ENCODE measurements at regions not wholly inside any gene's neighbourhood (a gene's known extent, or its start where the extent isn't known, plus 50 kb on each side); places are given as distances from the start of the nearest gene placed in this dataset.
"Not testable (repeated sequence)": the region's sequence is repeated elsewhere in the genome, so short reads cannot be mapped to it uniquely, and the experiment has no call there.

DNA sequence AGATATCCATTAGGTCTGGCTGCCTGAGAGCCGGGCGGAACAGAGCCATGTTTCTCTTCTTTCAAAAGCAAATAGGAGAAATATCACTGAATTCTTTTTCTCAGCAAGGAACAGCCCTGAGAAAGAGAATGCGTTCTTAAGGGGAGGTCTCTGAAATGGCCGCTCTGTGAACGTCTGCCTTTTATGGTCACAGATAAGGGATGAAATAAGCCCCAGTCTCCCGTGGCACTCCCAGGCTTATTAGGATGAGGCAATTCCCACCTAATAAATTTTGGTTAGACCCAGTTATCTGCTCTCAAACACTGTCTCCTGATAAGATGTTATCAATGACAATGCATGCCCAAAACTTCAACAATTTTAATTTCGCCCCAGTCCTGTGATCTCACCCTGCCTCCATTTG, 133.4 kb upstream of the KCNJ18 start:
- not testable (repeated sequence) for DNase-seq

DNA sequence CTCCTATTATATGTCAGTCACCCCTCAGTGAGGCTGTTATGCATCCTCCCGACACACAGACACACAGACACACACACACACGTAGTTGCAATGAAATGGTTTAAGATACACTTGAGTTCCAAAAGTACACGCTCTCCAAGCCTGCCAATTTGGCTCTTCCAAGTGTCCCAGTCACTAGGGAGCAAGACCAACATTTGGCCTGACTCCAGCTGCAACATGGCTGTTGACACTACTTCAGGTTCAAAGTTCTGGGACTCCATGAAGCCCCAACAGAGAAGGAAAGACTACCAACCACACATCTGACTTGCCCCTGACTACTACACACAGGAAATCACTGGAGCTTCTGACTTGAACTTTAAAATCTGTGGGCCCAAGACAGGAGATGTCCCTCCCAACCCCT, 128.1 kb upstream of the KCNJ18 start:
- no peak for DNase-seq

DNA sequence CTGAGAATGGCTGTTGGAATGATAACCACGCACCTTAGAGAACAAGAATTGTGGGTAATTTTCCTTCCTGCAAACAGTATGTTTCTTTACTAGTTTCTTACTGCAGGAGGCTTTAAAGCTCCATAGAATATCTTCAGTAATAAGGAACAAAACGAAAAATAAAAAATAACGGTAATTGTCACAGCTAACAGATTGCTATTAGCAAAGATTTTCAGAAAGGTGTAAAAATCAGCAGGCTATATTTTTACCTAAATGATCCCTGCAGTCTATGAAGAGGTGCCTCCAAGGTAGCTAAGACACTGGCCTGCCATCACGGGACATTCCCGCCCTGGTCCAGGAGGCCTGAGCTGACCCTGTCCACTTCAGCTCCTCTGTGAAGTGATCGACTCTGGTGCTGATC, 127.6 kb upstream of the KCNJ18 start:
- DNase-seq = not testable (repeated sequence)

DNA sequence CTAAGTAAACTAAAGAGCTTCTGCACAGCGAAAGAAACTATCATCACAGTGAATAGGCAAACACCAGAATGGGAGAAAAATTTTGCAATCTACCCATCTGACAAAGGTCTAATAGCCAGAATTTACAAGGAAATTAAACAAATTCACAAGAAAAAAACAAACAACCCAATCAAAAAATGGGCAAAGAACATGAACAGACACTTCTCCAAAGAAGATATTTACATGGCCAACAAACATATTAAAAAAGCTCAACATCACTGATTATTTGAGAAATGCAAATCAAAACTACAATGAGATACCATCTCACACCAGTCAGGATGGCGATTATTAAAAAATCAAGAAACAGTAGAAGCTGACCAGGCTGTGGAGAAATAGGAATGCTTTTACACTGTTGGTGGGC, 121.9 kb upstream of the KCNJ18 start:
- DNase-seq = not testable (repeated sequence)

DNA sequence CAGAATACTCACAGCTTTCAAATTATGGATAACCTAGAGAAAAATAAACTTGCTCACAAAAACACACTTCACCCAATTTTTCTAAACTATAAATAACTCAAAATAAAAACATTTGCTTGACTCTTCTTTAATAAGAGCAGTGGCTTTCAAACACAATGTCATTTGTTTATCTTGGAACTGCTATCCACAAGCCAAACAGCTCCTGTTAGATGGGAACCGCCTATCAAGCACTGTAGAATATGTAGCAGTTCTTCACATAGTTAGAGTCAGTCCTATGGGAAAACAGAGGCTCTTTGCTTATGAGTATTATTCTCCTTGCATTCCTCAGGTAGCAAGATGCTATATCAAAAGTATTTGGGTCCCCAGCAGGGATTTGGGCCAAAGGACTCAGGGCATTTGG, 120.2 kb upstream of the KCNJ18 start:
- not testable (repeated sequence) for DNase-seq

DNA sequence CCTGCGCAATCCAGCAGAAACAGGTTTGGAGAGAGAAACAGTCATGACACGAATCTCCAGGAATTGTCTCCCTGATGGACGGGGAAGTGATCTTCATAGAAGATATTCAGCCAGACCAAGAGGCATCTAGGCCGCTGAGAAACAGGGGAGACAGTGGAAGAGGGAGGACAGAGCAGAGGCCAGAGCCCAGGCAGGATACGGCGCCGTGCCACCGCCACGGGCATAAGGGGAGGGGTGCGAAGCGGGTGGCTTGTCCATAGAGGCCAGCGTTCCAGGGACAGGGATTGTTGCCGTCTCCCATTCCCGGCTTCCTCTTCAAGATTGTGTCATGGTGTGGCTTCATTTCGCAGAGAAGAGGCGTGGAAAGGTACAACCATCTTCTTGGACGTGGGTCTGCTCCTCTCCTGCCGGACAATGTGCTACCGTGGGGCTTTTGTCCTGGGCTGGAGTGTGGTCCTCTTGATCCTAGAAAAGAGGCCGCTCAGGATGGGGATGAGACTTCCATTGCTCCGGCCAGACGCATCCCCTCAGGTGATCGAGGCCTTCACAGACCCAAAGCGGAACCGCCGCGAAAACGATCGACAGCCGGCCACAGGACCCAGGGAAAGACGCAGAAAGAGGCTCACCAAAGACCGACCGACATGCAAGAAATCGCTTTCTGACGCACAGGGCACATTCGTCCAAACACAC, 118.9 kb upstream of the KCNJ18 start:
- not testable (repeated sequence) for DNase-seq

DNA sequence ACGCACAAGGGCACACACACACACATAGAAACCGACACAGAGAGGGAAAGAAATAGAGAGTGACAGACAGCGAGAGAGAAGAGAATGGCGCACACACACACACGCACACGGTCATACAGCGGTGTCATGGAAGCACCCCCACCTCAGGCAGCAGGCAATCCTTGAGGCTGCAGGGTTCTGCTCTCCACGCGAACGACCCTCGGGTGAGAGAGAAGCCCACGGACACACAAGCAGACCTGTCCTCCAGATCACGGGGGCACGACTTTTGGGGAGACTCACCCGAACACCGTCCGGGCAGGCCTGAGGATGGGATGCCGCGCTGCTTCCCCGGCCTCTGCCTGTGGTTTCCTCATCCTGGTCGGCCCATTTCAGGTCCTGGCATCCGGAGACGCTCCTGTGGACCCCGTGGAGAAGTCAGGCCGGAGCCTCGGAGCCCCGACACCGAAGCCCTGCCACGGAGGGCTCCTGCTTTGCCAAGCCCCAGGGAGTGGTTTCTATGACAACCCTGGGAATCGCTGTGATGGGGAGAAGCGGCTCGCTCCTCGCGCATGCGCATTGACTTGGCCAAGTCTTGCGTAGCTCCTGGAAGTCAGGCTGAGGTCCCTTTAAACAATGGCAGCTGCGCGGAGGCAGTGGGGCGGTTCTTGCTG, 118.2 kb upstream of the KCNJ18 start:
- DNase-seq = no peak

GRCh38 chr17:21574611-21575255, 117.6 kb upstream of the KCNJ18 start:
- not testable (repeated sequence) for DNase-seq

DNA sequence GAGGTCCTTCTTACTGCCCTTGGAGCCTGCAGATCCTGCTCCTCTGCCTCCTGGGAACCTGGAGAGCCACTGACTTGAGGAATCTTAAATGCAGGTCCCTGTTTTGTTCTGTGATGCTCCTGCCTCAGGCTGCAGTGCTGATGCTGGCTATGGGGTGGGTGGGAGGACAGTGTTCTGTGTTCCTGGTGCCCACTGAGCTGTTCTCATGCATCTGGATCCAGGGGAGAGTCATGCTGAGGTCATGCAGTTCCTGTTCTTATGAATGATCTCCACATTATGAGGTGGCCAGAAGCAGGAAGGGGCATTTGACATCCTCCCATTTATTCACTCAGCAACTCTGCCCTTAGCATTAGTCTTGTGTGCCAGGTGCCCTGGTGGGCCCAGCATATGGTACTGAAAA, 113.5 kb upstream of the KCNJ18 start:
- DNase-seq = not testable (repeated sequence)

GRCh38 chr17:21592774-21593173, 99.5 kb upstream of the KCNJ18 start:
- no peak for DNase-seq

DNA sequence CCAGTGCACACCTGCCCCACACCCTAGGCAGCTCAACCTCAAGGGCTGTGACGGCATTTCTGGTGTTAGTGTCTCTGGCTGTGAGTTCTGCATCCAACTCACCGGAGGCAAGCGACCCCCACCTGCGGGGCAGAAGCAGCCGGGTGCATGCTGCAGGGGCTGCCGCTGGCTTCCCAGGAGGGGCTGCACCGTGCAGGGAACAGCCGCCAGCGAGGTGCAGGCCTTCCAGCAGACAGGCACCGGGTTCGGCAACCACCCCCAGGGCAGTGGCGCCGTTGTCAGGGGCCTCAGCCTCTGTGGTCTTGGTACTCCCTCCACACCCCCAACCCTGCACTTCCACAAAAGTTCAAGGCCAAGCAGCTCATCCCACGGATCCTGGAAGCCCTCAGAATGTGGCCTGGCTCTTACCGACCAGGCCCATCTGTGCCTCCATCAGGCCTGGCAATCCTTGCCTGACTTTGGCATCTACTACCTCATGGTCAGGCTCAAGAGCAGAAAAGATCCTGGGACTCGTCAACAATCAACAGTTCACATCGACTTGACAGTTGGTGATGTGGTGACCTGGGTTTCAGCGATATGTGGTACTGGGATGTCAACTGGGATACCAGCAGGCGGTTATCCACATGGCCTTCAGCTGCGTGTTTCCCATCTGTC, 98.7 kb upstream of the KCNJ18 start:
- not testable (repeated sequence) for DNase-seq

GRCh38 chr17:21595086-21595485, 97.2 kb upstream of the KCNJ18 start:
- DNase-seq = no peak

GRCh38 chr17:21602176-21602575, 90.1 kb upstream of the KCNJ18 start:
- no peak for DNase-seq

- DNase-seq = not testable (repeated sequence)
Observed at GRCh38 chr17:21603292-21603691, 89.0 kb upstream of the KCNJ18 start.

DNA sequence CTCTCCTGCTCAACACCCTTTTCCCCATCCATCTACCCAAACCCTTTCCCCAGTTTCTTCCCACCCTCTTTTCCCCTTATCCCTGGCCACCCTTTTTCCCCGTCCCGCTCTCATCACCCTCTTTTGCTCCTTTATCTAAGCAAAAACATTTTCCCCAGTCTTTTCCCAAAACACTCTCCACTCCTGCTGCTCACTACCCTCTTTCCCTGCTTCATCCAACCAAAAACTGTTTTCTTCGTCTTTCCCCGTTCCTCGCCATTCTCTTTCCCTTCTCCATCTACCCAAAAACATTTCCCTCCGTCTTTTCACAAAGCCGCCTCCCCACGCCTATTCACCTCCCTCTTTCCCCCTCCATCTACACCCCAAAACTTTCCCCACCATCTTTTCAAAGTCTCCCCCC, 80.9 kb upstream of the KCNJ18 start:
- DNase-seq = not testable (repeated sequence)

- not testable (repeated sequence) for DNase-seq
Observed at GRCh38 chr17:21612123-21613070, 79.9 kb upstream of the KCNJ18 start.

GRCh38 chr17:21613071-21613429, 79.3 kb upstream of the KCNJ18 start:
- no peak for DNase-seq

- DNase-seq = not testable (repeated sequence)
Observed at GRCh38 chr17:21626987-21627386, 65.3 kb upstream of the KCNJ18 start.
